ENCODE measurements at regions not wholly inside any gene's neighbourhood (a gene's known extent, or its start where the extent isn't known, plus 50 kb on each side); places are given as distances from the start of the nearest gene placed in this dataset.

- no peak overlapping the region for H3K4me3 Mint-ChIP-seq
- H3K36me3 Mint-ChIP-seq (ENCODE audit: insufficient read depth in 1 of 3, low read depth in 3 of 3), result peaks cover 5% of the 10 kb centered on the region in 3 experiments; a peak in 6 of 7 replicates
- no peaks in the 10 kb centered on the region for H3K9me3 ChIP-seq (ENCODE audit: control insufficient read depth, low read depth, low read length)
- no peak overlapping the region for H2BK12ac ChIP-seq (ENCODE audit: insufficient read length, low read depth, low read length)
- no peak overlapping the region for H2BK5ac ChIP-seq (ENCODE audit: insufficient read length, low read length)
- DNase-seq, result no peak
- no peak overlapping the region for H3K9ac ChIP-seq (ENCODE audit: extremely low read depth, insufficient read length, low read length)
- H3K23ac ChIP-seq (ENCODE audit: insufficient read length, low read depth, low read length), result no peak overlapping the region
- no peak overlapping the region for H2BK120ac ChIP-seq (ENCODE audit: low read depth, low read length, poor library complexity, severe bottlenecking)
- no peak overlapping the region for H3T11ph ChIP-seq (ENCODE audit: low read length)
- H3K27me3 ChIP-seq (ENCODE audit: insufficient read depth, low read length), result no peaks in the 10 kb centered on the region
- H3K14ac ChIP-seq (ENCODE audit: insufficient read depth, low read length), result no peak overlapping the region; the same call in 1 of the 2 replicates
- peaks cover 5 to 10% of the 10 kb centered on the region in 2 experiments; a peak in 1 of 4 replicates for H3K4me1 Mint-ChIP-seq
- no peaks in the 10 kb centered on the region for H3K79me1 ChIP-seq (ENCODE audit: insufficient read depth, low read depth, low read length, poor library complexity, severe bottlenecking)
- H3K56ac ChIP-seq (ENCODE audit: insufficient read length, low read depth, low read length), result no peak overlapping the region
- H3K4ac ChIP-seq (ENCODE audit: low read depth, low read length), result no peak overlapping the region
- H3K4me1 ChIP-seq (ENCODE audit: insufficient read depth, low read length), result no peaks in the 10 kb centered on the region
- H4K8ac ChIP-seq (replicated peaks; ENCODE audit: insufficient read length, low read depth, low read length), result no peak overlapping the region
- no peak overlapping the region for H2BK20ac ChIP-seq (ENCODE audit: low read depth, low read length, poor library complexity, severe bottlenecking)
- no peaks in the 10 kb centered on the region for H3K79me2 ChIP-seq (ENCODE audit: insufficient read depth, low read length)
- no peak overlapping the region for H3K27ac ChIP-seq (ENCODE audit: insufficient read length, low read depth, low read length)
- H3K27ac Mint-ChIP-seq, result no peak overlapping the region
- H2AFZ ChIP-seq (ENCODE audit: low read length), result no peak overlapping the region
- no peak overlapping the region for H2AK5ac ChIP-seq (ENCODE audit: insufficient read length, low read length)
- no peak overlapping the region for H3K18ac ChIP-seq (ENCODE audit: insufficient read length, low read depth, low read length)
- H2BK15ac ChIP-seq (ENCODE audit: low read depth, low read length), result no peak overlapping the region
- H4K20me1 ChIP-seq (ENCODE audit: control insufficient read depth, insufficient read depth, insufficient read length), result no peaks in the 10 kb centered on the region
- WGBS (ENCODE audit: extremely low coverage, insufficient read length, low lambda C conversion rate), result no CpG with 5 or more reads among the region's 8 CpGs
- H3K4me2 ChIP-seq (ENCODE audit: insufficient read depth, insufficient read length, low read length), result no peak overlapping the region
- H3K27me3 Mint-ChIP-seq (ENCODE audit: low read depth), result no peaks in the 10 kb centered on the region
- H3K9me3 Mint-ChIP-seq, result peaks cover 8 to 14% of the 10 kb centered on the region in 2 experiments
- H4K5ac ChIP-seq (ENCODE audit: insufficient read length, low read depth, low read length), result no peak overlapping the region
- H4K91ac ChIP-seq (ENCODE audit: insufficient read length, low read depth, low read length), result no peak overlapping the region
- TF ChIP-seq, protein P1, sequence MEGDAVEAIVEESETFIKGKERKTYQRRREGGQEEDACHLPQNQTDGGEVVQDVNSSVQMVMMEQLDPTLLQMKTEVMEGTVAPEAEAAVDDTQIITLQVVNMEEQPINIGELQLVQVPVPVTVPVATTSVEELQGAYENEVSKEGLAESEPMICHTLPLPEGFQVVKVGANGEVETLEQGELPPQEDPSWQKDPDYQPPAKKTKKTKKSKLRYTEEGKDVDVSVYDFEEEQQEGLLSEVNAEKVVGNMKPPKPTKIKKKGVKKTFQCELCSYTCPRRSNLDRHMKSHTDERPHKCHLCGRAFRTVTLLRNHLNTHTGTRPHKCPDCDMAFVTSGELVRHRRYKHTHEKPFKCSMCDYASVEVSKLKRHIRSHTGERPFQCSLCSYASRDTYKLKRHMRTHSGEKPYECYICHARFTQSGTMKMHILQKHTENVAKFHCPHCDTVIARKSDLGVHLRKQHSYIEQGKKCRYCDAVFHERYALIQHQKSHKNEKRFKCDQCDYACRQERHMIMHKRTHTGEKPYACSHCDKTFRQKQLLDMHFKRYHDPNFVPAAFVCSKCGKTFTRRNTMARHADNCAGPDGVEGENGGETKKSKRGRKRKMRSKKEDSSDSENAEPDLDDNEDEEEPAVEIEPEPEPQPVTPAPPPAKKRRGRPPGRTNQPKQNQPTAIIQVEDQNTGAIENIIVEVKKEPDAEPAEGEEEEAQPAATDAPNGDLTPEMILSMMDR (conservative IDR thresholded peaks at IDR 0.05), result no peak
- H3K23me2 ChIP-seq (ENCODE audit: insufficient read length, low read depth, low read length, poor library complexity, severe bottlenecking), result no peaks in the 10 kb centered on the region
These were observed 146.0 kb upstream of the ADO start for GRCh38 chr10:62658516-62658915.

All from H9 (cell line).